Activated CD8-positive, alpha-beta memory T cell treated with anti-CD3 and anti-CD28 coated beads for 24 hours (primary cell): ENCODE measurements at regions not wholly inside any gene's neighbourhood (a gene's known extent, or its start where the extent isn't known, plus 50 kb on each side); places are given as distances from the start of the nearest gene placed in this dataset.
"Not testable (repeated sequence)": the region's sequence is repeated elsewhere in the genome, so short reads cannot be mapped to it uniquely, and the experiment has no call there.

Experiments
- DNase-seq: peaks from one replicate; pipeline ENCODE4 v3.0.0-alpha.2; 2020

- no peak for DNase-seq
These were observed 55.4 kb downstream of the TMEM121 start for GRCh38 chr14:105581551-105582341.

GRCh38 chr14:105582639-105583038, 56.3 kb downstream of the TMEM121 start:
- no peak for DNase-seq

GRCh38 chr14:105583914-105584313, 57.5 kb downstream of the TMEM121 start:
- not testable (repeated sequence) for DNase-seq

- DNase-seq = not testable (repeated sequence)
These were observed 58.9 kb downstream of the TMEM121 start for GRCh38 chr14:105585290-105585689.

GRCh38 chr14:105585722-105586121, 59.3 kb downstream of the TMEM121 start:
- DNase-seq = not testable (repeated sequence)

GRCh38 chr14:105586144-105586872, 59.9 kb downstream of the TMEM121 start:
- not testable (repeated sequence) for DNase-seq

- not testable (repeated sequence) for DNase-seq
These were observed 60.7 kb downstream of the TMEM121 start for GRCh38 chr14:105587034-105587433.

- DNase-seq = not testable (repeated sequence)
These were observed 61.3 kb downstream of the TMEM121 start for GRCh38 chr14:105587482-105588235.

- DNase-seq = no peak
These were observed 62.0 kb downstream of the TMEM121 start for GRCh38 chr14:105588236-105588860.

GRCh38 chr14:105589161-105589925, 63.0 kb downstream of the TMEM121 start:
- DNase-seq = peak; percentile 49

GRCh38 chr14:105589926-105590185, 63.5 kb downstream of the TMEM121 start:
- not testable (repeated sequence) for DNase-seq

- peak; percentile 43 for DNase-seq
These were observed 64.7 kb downstream of the TMEM121 start for GRCh38 chr14:105591052-105591451.

GRCh38 chr14:105591792-105592341, 65.5 kb downstream of the TMEM121 start:
- peak; percentile 49 for DNase-seq

- DNase-seq = peak; percentile 44
These were observed 66.3 kb downstream of the TMEM121 start for GRCh38 chr14:105592646-105593045.

- DNase-seq = not testable (repeated sequence)
These were observed 69.0 kb downstream of the TMEM121 start for GRCh38 chr14:105595346-105595745.

GRCh38 chr14:105596374-105596773, 70.0 kb downstream of the TMEM121 start:
- DNase-seq = not testable (repeated sequence)

GRCh38 chr14:105598040-105598763, 71.8 kb downstream of the TMEM121 start:
- DNase-seq = not testable (repeated sequence)

- DNase-seq = not testable (repeated sequence)
These were observed 72.7 kb downstream of the TMEM121 start for GRCh38 chr14:105598925-105599586.

GRCh38 chr14:105600195-105600938, 74.0 kb downstream of the TMEM121 start:
- DNase-seq = not testable (repeated sequence)

GRCh38 chr14:105600939-105601359, 74.6 kb downstream of the TMEM121 start:
- DNase-seq = no peak
